ENCODE measurements at regions not wholly inside any gene's neighbourhood (a gene's known extent, or its start where the extent isn't known, plus 50 kb on each side); places are given as distances from the start of the nearest gene placed in this dataset.

DNA sequence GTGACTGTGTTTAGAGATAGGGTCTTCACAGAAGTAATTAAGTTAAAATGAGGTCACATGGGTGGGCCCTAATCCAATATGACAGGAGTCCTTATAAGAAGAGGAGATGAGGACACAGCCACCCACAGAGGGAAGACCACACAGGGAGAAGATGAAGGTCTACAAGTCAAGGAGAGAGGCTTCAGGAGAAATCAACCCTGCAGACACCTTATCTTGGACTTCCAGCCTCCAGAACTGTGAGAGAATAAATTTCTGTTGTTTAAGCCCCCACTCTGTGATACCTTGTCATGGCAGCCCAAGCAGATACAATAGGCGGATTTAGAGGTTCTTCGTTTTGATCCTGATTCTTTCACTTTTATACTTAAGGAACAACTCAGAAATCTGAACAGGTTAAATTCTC lies 63.5 kb upstream of the NEDD9 start:
- TF ChIP-seq, protein P1, sequence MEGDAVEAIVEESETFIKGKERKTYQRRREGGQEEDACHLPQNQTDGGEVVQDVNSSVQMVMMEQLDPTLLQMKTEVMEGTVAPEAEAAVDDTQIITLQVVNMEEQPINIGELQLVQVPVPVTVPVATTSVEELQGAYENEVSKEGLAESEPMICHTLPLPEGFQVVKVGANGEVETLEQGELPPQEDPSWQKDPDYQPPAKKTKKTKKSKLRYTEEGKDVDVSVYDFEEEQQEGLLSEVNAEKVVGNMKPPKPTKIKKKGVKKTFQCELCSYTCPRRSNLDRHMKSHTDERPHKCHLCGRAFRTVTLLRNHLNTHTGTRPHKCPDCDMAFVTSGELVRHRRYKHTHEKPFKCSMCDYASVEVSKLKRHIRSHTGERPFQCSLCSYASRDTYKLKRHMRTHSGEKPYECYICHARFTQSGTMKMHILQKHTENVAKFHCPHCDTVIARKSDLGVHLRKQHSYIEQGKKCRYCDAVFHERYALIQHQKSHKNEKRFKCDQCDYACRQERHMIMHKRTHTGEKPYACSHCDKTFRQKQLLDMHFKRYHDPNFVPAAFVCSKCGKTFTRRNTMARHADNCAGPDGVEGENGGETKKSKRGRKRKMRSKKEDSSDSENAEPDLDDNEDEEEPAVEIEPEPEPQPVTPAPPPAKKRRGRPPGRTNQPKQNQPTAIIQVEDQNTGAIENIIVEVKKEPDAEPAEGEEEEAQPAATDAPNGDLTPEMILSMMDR (IDR thresholded peaks at IDR 0.05) = no peak
- TF ChIP-seq POLR2A (IDR thresholded peaks at IDR 0.05) = no peak

Measured in lower leg skin (tissue), 3 donors.